Colonic mucosa (tissue), 4 donors: ENCODE measurements at regions not wholly inside any gene's neighbourhood (a gene's known extent, or its start where the extent isn't known, plus 50 kb on each side); places are given as distances from the start of the nearest gene placed in this dataset.
"Not testable (repeated sequence)": the region's sequence is repeated elsewhere in the genome, so short reads cannot be mapped to it uniquely, and the experiment has no call there.

ENCODE experiments used
- DNase-seq: peaks from one replicate; pipeline ENCODE4 v3.0.0-alpha.2; 2020
- H3K27ac ChIP-seq: fragments of 200-600 bp; one replicate; pipeline ENCODE4 v1.8.0; 2021
- H3K27me3 ChIP-seq: fragments of 200-600 bp; one replicate; pipeline ENCODE4 v1.8.0; 2021
- H3K36me3 ChIP-seq: fragments of 200-600 bp; one replicate; pipeline ENCODE4 v1.8.0; 2021
- H3K4me1 ChIP-seq: fragments of 200-600 bp; one replicate; pipeline ENCODE4 v1.8.0; 2021; ENCODE audit warnings: mild to moderate bottlenecking
- H3K4me3 ChIP-seq: fragments of 200-600 bp; one replicate; pipeline ENCODE4 v1.8.0; 2021
- H3K9ac ChIP-seq, 2 donors: one replicate each; pipeline ENCODE4 v1.7.0; 2013; ENCODE audit warnings: control low read depth in 2 of 2, low read depth in 2 of 2, low read length in 2 of 2
- H3K9me3 ChIP-seq: fragments of 200-600 bp; one replicate; pipeline ENCODE4 v1.8.0; 2021
- CTCF ChIP-seq: fragments of 200-600 bp; IDR thresholded peaks from one replicate; pipeline ENCODE4 v1.8.0; 2022; ENCODE audit warnings: antibody characterized with exemption, mild to moderate bottlenecking
- intact Hi-C: fragments of 100-400 bp; cut with DNase I; formaldehyde crosslinking; loops from one replicate; pipeline ENCODE4 v1.14.1; 2022
- donor health status: healthy.
- donor health status: DM: no; HTN: no; CAD: no.
- donor health status: DM: no; HTN: no; CAD: no.

GRCh38 chrX:63525491-63525890, 174.4 kb upstream of the SPIN4 start:
- no peak for DNase-seq
- no peak overlapping the region for H3K4me3 ChIP-seq
- no peak for TF ChIP-seq CTCF
- H3K9ac ChIP-seq = no peak overlapping the region
- no peak overlapping the region for H3K27ac ChIP-seq
- H3K9me3 ChIP-seq = no peaks in the 10 kb centered on the region
- no peaks in the 10 kb centered on the region for H3K4me1 ChIP-seq
- H3K36me3 ChIP-seq = no peaks in the 10 kb centered on the region
- no peaks in the 10 kb centered on the region for H3K27me3 ChIP-seq
- intact Hi-C loops = no loop called here

DNA sequence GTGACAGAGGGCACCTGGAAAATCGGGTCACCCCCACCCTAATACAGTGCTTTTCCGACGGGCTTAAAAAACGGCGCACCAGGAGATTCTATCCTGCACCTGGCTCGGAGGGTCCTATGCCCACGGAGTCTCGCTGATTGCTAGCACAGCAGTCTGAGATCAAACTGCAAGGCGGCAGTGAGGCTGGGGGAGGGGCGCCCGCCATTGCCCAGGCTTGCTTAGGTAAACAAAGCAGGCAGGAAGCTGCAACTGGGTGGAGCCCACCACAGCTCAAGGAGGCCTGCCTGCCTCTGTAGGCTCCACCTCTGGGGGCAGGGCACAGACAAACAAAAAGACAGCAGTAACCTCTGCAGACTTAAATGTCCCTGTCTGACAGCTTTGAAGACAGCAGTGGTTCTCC, 168.2 kb upstream of the SPIN4 start:
- H3K27me3 ChIP-seq, DNase-seq, intact Hi-C loops, H3K9me3 ChIP-seq, H3K4me3 ChIP-seq, H3K9ac ChIP-seq, H3K36me3 ChIP-seq, H3K4me1 ChIP-seq, H3K27ac ChIP-seq: not testable (repeated sequence)

DNA sequence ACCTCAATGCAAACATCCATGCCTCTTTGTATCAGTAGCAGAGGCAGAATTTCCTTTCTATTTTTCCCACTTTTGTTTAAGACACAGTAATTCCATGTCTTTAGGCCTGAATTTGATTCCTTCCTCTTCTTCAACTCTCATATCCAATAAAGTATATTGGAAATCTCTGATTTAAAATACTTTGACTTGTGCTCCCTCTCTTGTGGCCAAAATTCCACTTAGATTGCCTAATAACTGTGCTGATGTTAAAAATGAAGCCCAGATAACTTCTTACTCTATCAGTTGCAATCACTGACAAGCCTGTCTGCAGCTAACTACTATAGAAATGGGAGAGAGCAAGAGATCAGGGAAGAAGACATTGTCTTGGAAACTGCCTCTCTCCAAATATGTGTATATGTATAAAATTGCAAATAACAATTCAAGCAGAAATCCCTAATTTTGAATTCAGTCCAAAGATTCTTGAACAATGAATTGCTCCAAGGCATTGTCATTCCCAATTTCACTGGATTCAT, 163.5 kb upstream of the SPIN4 start:
- H3K4me1 ChIP-seq = no peaks in the 10 kb centered on the region
- H3K9me3 ChIP-seq = no peaks in the 10 kb centered on the region
- intact Hi-C loops = no loop called here
- no peak overlapping the region for H3K4me3 ChIP-seq
- H3K9ac ChIP-seq = no peak overlapping the region
- H3K27ac ChIP-seq = no peak overlapping the region
- TF ChIP-seq CTCF = no peak
- no peak for DNase-seq
- no peaks in the 10 kb centered on the region for H3K36me3 ChIP-seq
- H3K27me3 ChIP-seq = no peaks in the 10 kb centered on the region

- intact Hi-C loops = no loop called here
- no peak overlapping the region for H3K27ac ChIP-seq
- H3K4me1 ChIP-seq = no peaks in the 10 kb centered on the region
- H3K36me3 ChIP-seq = no peaks in the 10 kb centered on the region
- TF ChIP-seq CTCF = no peak
- no peaks in the 10 kb centered on the region for H3K9me3 ChIP-seq
- no peak overlapping the region for H3K4me3 ChIP-seq
- no peaks in the 10 kb centered on the region for H3K27me3 ChIP-seq
- no peak overlapping the region for H3K9ac ChIP-seq
- DNase-seq = no peak
Observed at GRCh38 chrX:63513825-63514568, 162.9 kb upstream of the SPIN4 start.

DNA sequence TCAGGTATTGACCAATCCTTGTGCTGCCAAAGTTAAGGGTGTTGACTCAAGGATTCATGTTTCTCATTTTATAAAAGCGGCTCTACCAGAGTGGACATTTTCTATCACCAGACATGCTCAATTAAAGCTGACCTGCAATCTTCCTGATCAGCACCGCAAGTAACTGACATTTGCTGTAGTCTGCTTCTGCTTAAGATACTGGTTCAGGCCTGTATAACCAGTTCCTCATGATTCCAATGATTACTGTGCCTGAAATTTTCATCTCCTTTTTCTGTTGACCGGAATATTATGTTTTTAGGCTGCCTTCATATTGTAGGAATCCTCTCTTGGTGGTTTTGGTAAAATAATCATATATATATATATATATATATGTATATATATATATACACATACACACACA, 160.2 kb upstream of the SPIN4 start:
- no peak for TF ChIP-seq CTCF
- intact Hi-C loops = no loop called here
- no peaks in the 10 kb centered on the region for H3K27me3 ChIP-seq
- no peak for DNase-seq
- no peaks in the 10 kb centered on the region for H3K36me3 ChIP-seq
- no peak overlapping the region for H3K4me3 ChIP-seq
- no peaks in the 10 kb centered on the region for H3K9me3 ChIP-seq
- H3K4me1 ChIP-seq = no peaks in the 10 kb centered on the region
- H3K27ac ChIP-seq = no peak overlapping the region
- no peak overlapping the region for H3K9ac ChIP-seq

- H3K4me3 ChIP-seq = no peak overlapping the region
- H3K27ac ChIP-seq = no peak overlapping the region
- H3K9ac ChIP-seq = no peak overlapping the region
- TF ChIP-seq CTCF = no peak
- no peaks in the 10 kb centered on the region for H3K27me3 ChIP-seq
- H3K36me3 ChIP-seq = no peaks in the 10 kb centered on the region
- no peak for DNase-seq
- H3K9me3 ChIP-seq = no peaks in the 10 kb centered on the region
- intact Hi-C loops = no loop called here
- no peaks in the 10 kb centered on the region for H3K4me1 ChIP-seq
Observed at GRCh38 chrX:63508668-63509067, 157.5 kb upstream of the SPIN4 start.
